Activated T-cell treated with anti-CD3 and anti-CD28 coated beads for 24 hours (primary cell): ENCODE measurements at regions not wholly inside any gene's neighbourhood (a gene's known extent, or its start where the extent isn't known, plus 50 kb on each side); places are given as distances from the start of the nearest gene placed in this dataset.
"Not testable (repeated sequence)": the region's sequence is repeated elsewhere in the genome, so short reads cannot be mapped to it uniquely, and the experiment has no call there.

Experiments used
- DNase-seq: peaks from one replicate; pipeline ENCODE4 v3.0.0-alpha.2; 2020; ENCODE audit warnings: low read depth

DNA sequence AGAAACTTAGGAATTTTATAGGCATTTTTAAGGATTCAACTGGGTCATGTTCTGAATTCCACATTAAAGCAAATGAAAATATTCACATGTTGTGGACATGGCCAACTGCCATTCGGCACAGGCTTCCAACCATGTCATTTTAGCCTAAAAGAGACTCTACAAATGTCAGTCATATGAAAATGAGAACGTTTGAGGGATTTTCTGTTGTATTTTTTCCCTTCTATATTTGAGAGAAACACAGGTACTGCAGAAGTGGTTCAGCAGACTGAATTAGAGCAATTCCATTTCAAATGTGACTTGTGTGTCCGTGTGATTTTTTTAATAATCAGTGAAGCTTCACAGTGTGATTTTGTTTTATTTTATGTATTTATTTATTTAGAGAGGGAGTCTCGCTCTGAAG lies 124.3 kb downstream of the TP53TG3F start:
- DNase-seq: not testable (repeated sequence)

DNA sequence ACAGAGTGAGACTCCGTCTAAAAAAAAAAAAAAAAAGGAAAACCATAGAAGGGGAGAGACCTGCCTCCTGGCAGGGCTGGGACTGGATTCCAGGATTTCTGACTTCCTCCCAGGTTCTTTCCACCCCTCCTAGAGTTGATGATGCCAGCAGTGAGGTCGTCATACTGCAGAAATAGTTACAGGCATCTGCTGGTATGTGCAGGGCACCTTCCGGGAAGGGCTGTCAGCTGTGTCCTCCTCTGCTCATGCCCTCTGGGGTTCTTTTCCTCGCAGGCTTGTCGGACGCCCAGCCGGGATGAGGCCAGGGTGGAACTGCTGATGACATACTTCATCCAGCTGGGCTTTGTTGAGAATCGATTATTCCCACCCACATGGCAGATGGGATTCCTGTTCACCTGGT lies 129.2 kb downstream of the TP53TG3F start:
- DNase-seq: not testable (repeated sequence)

DNA sequence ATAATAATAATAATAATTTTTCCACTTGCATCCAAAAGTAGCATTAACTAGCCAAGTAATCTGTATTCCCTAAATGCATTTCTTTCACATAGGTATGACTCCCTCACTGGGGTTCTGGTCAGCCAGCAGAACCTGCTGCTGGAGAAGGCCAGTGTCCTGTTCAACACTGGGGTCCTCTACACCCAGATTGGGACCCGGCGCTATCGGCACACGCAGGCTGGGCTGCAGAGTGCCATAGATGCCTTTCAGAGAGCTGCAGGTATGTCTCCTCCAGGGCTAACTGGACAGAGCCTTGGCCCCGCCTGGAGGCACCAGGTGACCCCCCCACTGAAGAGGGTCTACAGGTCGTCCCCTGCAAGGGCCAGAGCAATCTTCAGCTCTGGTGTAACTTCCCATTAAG lies 133.9 kb downstream of the TP53TG3F start:
- not testable (repeated sequence) for DNase-seq

DNA sequence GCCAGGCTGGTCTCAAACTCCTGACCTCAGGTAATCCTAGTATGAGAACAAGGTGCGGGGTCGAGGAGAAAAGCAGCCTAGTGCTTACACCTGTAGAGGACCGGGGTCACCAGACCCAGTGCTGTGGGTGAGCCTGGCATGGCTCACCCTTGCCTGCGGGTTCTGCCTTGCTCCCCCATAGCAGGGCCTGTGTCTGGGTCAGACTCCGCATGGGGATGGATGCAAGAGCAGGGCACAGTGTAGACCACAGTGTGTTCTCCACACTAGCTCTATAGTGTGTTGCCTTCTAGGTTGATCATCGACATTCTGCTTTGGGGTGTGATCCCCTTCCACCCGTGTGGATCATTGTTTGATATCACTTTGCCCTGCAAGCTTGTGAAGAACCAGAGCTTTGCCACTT lies 135.7 kb downstream of the TP53TG3F start:
- not testable (repeated sequence) for DNase-seq

DNA sequence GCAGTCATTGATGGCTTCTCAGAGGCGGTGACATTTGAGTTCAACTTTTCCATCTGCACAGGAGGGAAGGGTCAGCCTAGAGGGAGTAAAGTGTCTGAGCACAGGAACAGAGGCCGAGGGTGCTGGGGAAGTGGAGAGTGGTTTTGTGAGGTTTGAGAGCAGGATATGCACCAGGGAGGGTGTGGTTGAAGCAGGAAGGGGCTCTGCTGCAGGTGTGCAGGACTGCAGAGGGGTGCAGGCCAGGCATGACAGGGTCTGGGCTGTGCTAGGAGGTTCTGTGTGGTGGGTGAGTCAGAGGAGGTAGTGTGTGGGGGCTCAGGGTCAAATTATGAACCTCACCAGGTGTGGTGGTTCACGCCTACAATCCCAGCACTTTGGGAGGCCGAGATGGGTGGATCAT lies 141.6 kb downstream of the TP53TG3F start:
- not testable (repeated sequence) for DNase-seq

DNA sequence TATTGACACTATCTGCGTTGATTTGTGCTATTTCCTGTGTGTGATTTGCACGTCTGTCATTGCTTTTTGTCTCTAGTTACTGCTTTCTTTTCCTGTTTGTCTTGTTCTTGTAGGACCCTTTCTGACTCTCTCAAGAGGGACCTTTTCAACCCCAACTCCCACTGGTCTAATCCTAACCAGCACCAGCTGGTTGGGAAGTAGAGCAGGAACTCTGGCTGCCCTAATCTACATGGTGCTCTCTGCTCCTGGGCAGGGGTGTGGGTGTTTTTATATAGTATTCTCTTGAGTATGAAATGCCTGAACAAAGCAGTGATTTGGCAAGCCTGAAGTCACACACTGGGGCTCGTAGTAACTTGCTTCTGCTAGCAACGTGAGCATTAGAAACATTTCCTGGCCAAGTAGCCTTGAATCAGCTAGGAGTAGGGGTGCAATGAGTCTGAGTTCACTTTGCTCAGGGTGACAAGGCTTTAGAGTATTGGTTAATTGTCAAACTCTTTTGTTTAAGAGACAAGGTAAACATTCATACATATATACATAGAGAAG lies 164.2 kb downstream of the TP53TG3F start:
- DNase-seq: not testable (repeated sequence)

DNA sequence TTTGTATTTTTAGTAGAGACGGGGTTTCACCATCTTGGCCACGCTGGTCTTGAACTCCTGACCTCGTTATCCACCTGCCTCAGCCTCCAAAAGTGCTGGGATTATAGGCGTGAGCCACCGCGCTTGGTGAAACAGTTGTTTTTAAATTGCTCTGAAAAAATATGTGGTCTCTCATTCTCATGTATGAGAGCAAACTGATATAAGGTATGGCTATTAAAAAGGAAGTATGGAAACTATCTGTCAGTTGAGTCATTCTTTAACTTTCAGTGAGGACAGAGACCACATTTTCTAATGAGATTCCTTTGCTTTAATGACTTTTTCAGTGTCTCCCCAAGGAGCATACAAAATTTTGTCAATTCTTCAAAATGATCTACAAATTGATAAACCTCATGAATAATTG lies 169.5 kb downstream of the TP53TG3F start:
- not testable (repeated sequence) for DNase-seq

DNA sequence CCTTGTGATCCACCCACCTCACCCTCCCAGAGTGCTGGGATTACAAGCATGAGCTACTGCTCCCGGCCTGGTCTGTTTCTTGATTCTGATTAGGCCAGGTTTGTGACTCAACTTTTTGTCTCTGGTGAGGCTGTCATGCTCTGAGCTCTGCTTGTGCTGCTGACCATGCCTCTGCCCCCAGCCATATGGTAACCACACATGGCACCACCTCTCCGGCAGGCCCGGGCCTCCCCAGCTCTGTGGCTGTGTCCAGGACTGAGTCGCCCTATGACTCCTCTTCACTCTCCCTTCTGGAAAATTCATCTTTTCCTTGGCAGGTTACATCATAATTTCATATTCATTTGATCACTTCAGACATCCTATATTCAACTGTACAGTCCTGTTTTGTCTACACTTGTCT lies 172.3 kb downstream of the TP53TG3F start:
- DNase-seq: not testable (repeated sequence)

DNA sequence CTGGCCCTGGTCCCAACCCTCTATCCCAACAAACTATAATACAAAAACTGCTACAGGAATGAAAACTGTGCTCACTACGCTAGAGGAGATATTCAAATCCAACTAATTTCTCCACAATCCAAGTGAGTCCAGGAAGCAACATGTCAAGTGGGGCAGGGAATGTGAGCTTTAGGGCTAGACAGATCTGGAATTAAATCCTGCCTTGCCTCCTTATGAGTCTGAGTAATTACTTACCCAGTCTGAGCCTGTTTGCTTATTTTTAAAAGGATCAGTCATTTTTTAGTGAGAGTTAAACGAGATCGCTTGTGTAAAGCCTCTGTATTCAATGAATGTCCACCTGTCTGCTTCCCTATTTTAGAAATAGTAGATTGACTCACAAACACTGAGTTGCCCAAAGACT lies 174.6 kb downstream of the TP53TG3F start:
- not testable (repeated sequence) for DNase-seq

DNA sequence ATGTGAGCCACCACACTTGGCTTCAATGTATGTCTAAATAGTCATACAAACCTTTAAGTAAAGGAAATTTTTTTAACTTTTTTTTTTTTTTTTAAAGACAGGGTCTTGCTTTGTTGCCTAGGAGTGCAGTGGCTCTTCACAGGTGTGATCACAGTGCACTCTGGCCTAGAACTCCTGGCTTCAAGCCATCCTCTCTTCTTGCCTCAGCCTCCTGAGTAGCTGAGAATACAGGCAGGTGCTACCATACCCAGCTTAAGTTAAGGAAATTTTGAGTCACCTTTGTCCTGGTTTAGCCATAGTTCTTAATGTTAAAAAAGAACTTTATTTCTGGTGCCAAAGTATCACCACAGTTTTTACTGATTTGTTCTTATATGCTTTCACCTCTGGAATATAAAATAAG lies 177.3 kb downstream of the TP53TG3F start:
- DNase-seq: not testable (repeated sequence)

DNA sequence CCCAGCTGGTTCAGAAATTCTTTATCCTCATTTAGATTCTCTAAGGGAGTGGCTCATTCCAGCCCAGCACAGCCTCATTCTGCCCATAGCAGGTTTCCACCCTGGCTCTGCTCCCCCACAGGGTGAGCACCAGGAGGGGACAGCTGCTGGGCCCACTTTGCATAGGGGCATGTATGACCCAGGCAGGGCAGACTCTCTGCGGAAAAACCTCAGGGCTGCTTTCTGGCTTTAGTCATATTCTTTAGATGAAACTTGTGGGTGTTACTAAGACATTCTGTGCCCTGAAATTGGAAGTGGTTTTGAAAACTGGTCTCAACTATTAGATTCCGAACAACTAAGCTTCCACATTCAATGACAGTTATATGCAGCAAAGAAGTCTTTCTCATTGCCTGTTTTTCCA lies 183.9 kb downstream of the TP53TG3F start:
- not testable (repeated sequence) for DNase-seq

DNA sequence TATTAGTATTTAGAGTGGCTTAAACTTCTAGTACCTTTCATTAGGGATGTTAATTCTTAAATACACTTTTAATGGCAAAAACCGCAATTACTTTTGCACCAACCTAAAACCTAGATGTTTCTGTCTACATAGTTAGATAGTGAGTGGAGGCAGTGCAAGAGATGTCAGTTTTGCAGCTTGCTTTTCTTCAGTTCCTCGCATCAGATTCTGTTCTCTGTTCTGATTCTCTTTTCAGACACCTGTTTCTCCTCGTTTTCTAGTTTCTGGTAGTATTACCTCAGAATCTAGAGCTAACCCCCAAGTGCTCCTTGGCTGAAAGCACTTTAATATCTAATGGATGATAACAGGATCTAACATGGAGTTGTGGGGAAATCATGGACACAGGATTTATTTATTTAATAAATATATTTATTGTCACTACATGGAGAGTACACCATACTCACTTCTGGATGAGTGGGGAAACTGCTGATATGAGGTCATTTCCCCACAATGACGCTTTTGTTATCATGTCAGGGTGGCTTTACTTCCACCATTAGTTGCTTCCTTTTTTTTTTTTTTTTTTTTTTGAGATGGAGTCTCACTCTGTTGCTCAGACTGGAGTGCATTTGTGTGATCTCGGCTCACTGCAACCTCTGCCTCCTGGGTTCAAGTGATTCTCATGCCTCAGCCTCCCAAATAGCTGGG lies 184.4 kb downstream of the TP53TG3F start:
- DNase-seq: not testable (repeated sequence)

DNA sequence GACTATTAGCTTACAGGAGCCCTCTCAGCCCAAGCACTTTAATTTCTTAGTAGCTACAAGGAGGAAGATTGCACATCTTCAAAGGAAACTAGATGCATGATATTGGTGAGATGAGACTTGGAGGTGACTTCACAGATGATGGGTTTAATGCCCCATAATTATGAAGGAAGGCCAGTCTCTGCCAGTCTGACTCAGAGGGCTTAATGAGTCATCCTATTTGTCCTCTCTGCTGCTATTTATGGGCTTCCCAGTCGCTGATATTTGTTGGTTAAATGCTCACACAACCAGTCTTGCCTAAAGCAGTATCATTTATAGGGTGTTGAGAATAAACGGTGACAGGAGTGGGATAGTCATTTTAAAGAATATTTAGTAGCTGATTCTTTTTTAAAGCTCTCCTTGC lies 187.0 kb downstream of the TP53TG3F start:
- DNase-seq: not testable (repeated sequence)

DNA sequence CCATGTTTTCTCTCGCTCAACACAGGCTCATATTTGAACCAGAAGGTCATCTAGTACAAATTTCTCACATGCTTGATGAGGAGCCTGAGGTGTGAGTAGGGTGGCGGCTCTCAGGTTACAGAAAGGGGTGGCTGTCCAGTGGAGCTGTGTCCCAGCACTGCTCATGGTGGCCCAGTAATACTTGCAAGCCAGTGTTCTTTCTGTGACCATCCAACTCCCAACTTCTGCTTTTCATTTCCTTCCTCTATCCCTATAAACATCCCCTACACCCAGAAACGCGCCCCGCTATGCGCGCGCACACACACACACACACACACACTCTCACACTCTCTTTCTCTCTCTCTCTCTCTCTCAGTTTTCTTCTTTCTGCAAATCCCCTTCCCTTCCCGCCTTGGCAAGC lies 196.3 kb downstream of the TP53TG3F start:
- DNase-seq: not testable (repeated sequence)

DNA sequence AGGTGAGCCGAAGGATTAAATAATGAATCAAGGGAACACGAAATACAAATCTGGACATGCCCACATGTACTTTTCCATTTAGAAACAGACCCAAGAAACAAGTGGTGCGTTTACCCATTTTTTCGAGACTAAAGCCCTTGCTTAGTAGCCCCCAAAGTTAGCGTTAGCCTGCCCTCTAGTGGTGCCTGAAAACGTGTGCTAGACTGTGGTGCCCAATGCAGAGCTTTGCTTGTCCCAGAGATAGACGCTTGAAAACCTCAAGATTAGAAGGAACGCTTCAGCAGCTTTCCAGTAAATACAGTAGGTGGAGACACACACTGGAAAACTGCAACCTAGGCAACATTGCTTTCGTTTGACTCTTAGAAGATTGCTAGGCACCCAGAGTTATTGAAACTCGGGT lies 197.0 kb downstream of the TP53TG3F start:
- DNase-seq: not testable (repeated sequence)

DNA sequence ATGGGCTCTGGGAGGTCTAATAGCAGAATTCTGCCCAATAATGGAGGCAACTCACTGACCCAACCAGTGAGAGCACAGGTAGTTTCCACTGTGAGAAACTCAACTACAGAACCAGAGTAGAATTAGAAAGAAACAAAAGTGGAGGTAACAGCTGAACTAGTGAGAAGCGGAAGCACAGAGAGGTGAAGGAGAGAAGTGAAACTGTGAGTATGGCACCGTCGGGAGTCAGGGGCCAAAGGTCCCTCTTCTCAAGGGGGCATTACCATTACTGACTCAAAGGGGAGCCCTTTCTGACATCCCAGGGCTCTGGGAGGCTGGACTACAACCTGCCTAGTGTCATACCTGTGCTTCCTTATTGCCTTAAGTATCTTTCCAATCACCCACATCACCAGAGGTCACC lies 198.3 kb downstream of the TP53TG3F start:
- DNase-seq: not testable (repeated sequence)

DNA sequence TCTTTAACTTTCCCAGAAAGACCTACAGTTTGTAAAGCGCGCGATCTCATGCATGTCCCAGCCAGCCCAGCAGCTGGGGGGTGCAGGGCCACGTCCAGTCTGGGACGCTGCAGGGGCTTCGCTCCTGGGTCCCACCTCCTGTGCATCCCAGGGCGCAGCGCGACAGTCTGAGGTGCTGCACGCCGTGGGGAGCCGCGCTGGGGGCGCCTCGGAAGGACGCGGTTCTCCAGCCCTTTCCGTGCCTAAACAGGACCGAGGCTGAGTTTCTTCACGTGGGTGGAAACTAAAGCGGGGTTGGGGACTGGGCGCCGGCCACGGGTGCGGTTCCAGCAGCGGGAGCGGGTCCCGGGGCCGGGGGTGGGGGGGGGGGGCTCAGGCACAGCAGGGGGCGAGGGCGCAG lies 221.4 kb downstream of the TP53TG3F start:
- not testable (repeated sequence) for DNase-seq

DNA sequence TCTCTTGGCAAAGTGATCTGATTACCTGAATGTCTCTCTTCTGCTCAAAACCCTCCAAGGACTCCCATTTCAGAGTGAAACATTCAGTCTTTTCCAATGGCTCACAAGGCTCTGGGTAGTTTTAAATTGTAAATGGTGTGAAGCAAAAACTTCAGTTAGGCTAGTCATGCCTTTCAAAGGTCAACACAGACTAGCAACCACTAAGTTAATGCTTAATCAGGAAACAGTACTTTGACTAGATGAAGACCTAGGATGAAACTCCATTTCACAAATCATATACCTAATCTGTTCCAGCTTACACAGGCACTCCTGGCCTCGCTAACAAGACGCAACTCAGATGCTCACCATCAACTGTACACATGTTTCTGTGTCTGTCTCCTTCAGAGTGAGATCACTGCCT lies 240.9 kb downstream of the TP53TG3F start:
- not testable (repeated sequence) for DNase-seq

DNA sequence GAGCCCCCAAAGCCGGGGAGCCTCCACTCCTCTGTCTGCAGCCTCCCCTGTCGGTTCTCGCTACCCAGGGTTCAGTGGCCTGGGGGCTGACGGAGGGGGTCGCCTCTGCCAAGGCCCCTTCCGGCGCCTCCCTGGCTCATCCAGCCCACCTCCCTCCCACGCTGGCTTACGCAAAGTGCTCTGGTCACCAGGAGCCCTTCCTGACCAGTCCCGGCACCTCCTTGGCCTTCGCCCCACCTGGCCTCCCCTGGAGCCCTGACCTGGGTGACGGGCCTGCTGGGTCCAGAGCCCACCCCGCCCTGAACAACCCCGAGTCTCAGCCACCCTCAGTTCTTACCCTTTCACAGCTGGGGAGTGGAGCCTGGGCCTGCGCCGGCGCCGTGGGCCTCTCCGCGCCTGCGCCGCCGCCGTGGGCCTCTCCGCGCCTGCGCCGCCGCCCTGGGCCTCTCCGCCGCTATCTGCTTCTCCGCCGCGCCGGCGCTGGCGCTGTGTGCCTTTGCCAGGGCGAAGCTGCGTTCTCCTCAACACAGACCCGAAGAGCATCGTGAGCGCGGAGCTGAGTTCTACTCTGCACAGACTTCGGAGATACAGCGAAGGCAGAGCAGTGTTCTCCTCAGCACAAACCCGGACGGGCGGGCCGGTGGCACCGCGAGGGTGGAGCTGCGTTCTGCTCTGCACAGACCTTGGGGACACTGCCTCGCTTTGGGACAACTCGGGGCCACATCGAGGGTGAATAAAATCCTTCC lies 247.6 kb downstream of the TP53TG3F start:
- not testable (repeated sequence) for DNase-seq

DNA sequence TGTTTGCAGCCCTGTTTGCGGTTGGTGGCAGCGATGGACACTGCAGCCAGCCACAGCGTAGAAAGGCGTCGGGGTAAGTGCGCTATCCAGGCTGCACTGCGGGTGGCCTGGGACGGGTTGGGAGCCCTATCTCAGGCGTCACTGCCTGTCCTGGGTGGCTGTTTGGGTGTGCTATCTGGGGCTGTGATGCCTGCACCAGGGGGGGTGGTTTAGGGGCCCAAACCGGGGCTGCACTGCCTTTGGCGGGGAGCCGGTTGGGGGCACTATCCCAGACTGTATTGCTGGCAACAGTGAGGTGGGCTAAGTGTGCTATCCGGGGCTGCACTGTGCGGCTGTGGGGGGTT lies 248.2 kb downstream of the TP53TG3F start:
- DNase-seq: not testable (repeated sequence)

DNA sequence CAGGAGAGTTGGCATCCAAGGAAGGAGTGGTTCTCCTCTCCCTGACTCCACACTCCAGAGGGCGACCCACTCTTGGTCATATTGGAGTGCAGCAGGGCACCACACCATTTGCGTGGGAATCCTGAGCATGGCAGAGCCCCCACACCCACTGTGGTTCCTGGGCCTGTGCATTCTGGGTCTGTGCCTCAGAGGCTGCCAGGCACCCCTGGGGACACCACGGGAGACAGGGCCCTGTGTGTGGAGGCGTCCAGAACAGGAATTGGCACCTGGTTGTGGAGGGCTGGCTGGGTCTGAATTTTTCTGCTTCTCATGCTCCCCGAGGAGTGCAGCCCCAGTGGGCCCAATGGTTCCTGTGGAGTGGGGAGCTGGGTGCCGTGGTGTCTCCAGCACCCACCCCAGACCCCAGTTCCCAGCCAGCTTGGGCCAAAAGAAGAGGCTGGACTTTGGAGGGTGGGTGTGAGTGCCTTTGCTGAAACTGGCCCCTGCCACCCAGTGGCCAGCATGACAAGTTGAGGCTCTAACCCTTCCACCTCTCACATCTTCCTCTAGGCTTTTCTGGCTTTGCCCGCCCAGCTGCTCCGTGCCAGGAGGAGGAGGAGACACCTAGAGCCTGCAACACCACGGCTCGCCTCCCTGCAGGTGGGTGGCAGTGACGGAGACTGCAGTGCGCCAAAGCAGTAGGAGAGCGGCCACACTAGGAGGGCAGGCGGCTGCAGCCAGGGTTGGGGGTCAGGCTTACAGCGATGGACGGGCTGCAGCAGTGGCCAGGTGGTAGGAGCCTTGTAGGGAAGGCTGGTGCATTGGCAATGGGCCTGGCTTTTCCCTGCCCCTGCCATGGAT lies 250.7 kb downstream of the TP53TG3F start:
- DNase-seq: not testable (repeated sequence)

DNA sequence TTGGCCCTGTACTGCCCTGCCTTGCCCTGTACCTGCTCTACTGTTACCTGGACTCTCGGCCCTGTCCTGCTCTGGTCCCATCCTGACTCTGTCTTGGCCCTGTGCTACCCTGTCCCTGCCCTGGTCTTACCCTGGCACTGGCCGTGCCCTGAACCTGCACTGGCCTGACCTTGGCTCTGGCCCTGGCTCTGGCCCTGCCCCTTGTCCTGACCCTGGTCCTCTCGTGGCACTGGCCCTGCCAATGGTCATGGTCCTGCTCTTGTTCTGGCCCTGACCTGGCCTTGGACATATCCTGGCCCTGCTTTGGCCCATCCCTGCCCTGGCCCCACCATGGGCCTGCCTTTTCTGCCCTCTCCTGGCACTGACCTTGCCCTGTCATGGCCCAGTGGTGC lies 251.3 kb downstream of the TP53TG3F start:
- DNase-seq: not testable (repeated sequence)
